Activated naive CD8-positive, alpha-beta T cell treated with anti-CD3 and anti-CD28 coated beads for 36 hours (primary cell): ENCODE measurements at regions not wholly inside any gene's neighbourhood (a gene's known extent, or its start where the extent isn't known, plus 50 kb on each side); places are given as distances from the start of the nearest gene placed in this dataset.

Source experiments
- DNase-seq: peaks from one replicate; pipeline ENCODE4 v3.0.0; 2021
- H3K27ac Mint-ChIP-seq: one replicate; pipeline ENCODE4 v1.8.0; 2022; ENCODE audit warnings: mild to moderate bottlenecking, moderate library complexity, mixed read lengths
- H3K27me3 Mint-ChIP-seq: one replicate; pipeline ENCODE4 v1.8.0; 2022; ENCODE audit warnings: mild to moderate bottlenecking, mixed read lengths
- H3K36me3 Mint-ChIP-seq: one replicate; pipeline ENCODE4 v1.8.0; 2021; ENCODE audit warnings: mild to moderate bottlenecking, mixed read lengths
- H3K4me1 Mint-ChIP-seq: one replicate; pipeline ENCODE4 v1.8.0; 2021; ENCODE audit warnings: mixed read lengths
- H3K4me3 Mint-ChIP-seq: one replicate; pipeline ENCODE4 v1.8.0; 2022; ENCODE audit warnings: mild to moderate bottlenecking, moderate library complexity, mixed read lengths
- H3K9me3 Mint-ChIP-seq: one replicate; pipeline ENCODE4 v1.8.0; 2022; ENCODE audit warnings: mixed read lengths

DNA sequence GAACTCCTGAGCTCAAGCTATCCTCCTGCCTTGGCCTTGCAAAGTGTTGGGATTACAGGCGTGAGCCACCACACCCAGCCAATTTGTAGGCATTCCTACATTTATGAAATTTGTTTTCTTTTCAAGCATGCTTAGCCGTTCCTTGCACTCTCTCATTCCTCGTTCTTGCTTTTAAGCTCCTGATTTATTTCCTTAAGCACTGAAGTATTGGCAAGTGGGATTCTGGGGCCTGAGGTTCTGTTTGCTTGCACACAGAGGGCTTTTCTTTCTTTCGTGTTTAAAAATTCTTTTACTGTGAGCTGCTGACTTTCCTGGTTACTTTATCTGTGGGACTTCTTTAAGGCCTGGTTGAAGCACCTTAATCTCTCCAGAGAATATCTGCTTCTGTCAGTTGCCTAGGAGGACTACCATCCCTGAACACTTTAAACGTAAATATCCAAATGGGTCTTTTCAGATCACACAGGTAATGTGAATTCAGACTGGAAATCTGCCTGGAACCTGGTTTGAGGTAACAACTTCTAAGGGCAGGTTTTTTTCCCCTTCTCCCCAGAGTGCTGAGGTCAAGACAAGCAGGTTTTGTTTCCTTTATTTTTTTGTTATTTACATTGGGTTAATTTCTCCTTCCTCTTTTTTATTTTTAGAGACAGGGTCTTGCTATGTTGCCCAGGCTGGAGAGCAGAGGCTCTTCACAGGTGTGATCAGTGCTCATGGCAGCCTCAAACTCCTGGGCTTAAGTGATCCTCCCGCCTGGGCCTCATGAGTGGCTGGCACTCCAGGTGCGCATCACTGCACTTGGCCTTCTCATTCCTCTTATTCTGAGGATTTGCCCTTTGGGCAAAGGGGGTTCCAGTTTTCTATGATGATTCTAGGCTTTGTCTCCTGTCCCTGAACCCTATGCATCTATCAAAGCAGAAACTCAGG, 102.9 kb downstream of the PFKFB3 start:
- H3K4me1 Mint-ChIP-seq: peaks cover 9% of the 10 kb centered on the region
- no peaks in the 10 kb centered on the region for H3K9me3 Mint-ChIP-seq
- H3K4me3 Mint-ChIP-seq: no peak overlapping the region
- peaks cover 11% of the 10 kb centered on the region for H3K36me3 Mint-ChIP-seq
- no peak for DNase-seq
- H3K27ac Mint-ChIP-seq: no peak overlapping the region
- no peaks in the 10 kb centered on the region for H3K27me3 Mint-ChIP-seq

DNA sequence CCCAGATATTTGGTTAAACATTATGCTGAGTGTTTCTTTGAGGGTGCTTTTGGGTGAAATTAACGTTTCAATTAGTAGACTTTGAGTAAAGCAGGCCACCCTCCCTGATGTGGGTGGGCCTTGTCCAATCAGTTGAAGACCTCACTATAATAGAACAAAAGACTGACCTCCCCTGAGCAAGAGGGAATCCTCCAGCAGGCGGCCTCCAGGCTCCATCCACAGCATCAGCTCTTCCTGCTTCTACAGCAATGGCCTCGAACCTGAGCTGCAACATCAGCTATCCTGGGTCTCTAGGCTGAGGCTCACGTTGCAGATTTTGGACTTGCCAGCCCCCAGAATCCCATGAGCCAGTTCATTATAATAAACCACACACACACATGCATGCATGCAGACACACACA, 104.2 kb downstream of the PFKFB3 start:
- H3K9me3 Mint-ChIP-seq: no peaks in the 10 kb centered on the region
- DNase-seq: no peak
- peaks cover 7% of the 10 kb centered on the region for H3K36me3 Mint-ChIP-seq
- H3K27ac Mint-ChIP-seq: no peak overlapping the region
- H3K27me3 Mint-ChIP-seq: no peaks in the 10 kb centered on the region
- H3K4me3 Mint-ChIP-seq: no peak overlapping the region
- H3K4me1 Mint-ChIP-seq: peaks cover 7% of the 10 kb centered on the region

DNA sequence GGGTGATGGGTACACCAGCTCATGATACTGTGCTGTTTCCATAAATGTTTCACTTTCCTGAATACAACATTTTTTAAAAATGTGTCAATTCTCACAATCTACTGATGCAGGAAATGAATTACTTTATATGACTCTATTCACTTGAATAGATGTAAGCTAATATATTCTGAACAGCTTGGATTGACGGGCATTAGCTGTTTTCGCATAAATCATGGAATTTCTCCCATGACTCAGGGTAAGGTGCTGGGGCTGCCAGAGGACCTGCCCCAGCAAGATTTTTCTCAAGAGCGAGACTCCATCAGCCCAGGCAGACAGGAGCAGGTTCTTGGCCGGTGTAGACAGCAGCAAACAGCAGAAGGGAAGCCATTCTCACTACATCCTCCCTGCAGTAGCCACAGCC, 107.1 kb downstream of the PFKFB3 start:
- Mint-ChIP-seq H3K4me1 (peaks cover 7% of the 10 kb centered on the region), H3K36me3 (peaks cover 3% of the 10 kb centered on the region), H3K9me3 (no peaks in the 10 kb centered on the region), H3K27me3 (no peaks in the 10 kb centered on the region), H3K4me3 (no peak overlapping the region), H3K27ac (no peak overlapping the region)
- DNase-seq: no peak

DNA sequence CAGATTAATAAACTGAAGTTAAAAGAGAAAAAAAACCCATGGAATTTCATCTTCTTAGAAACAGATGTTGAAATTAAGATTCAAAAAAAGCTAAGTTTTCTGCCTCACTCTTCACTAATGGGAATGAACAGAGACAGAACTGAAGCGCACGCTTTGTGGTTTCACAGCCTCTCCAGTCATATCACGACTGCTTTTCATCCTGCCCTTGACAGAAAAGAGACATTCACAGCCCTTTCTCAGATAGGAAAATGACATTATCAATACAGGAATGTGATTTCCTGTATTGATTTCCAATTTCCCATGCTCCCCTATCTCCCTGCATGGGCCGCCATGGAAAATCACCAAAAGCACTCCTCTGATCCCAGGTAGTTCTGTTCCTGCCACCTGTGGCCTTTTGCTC, 108.2 kb downstream of the PFKFB3 start:
- DNase-seq: peak; percentile 20
- Mint-ChIP-seq H3K36me3 (peaks cover 3% of the 10 kb centered on the region), H3K27me3 (no peaks in the 10 kb centered on the region), H3K27ac (no peak overlapping the region), H3K4me1 (peaks cover 7% of the 10 kb centered on the region), H3K9me3 (no peaks in the 10 kb centered on the region), H3K4me3 (no peak overlapping the region)

DNA sequence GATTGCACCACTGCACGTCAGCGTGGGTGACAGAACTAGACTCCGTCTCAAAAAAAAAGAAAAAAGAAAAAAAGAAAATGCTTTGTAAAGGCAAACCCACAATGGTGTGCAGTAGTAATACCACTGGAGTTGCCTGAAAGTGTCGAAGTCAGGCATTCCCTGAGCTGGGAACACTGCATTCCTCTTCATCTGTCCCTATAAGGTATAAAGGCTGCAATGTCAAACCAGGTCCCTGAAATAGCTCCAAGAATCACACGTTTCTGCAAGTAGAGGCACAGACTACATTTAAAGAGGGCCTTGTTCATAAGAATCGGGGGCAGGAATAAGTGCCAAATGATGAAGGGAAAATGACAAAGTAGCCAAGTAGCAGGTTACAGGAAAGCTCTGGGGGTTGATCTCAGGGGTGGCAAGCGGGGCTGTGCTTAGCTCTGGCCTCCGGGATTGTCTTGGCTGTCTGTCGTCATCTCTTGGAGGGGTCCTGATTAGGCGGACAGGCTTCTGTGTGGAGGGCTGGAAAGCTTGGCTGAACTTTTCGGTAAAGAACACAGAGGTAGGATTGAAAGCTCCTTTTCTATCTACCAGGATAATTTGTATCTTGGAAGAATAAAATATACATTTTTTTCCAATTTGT, 109.1 kb downstream of the PFKFB3 start:
- Mint-ChIP-seq H3K9me3 (no peaks in the 10 kb centered on the region), H3K4me1 (peaks cover 7% of the 10 kb centered on the region), H3K27ac (no peak overlapping the region), H3K27me3 (no peaks in the 10 kb centered on the region), H3K4me3 (no peak overlapping the region), H3K36me3 (peaks cover 5% of the 10 kb centered on the region)
- DNase-seq: no peak

DNA sequence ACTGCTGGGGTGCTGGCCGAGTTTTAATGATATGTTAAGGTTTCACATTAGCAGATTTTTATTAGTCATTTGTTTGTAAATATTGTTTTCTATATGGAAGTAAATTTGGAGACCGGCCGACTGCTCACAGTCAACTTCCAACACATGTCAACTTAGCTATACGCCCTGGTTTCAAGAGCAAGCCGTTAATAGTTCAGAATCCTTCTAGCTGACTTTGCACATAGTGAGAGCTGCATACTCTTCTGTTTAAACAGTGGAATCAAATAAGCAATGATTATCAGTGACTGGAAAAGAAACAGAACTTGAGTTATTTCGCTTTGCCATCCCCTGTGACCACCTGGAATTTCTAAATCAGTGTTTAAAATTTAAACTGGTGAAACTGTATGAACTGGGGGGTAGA, 109.9 kb downstream of the PFKFB3 start:
- Mint-ChIP-seq H3K4me3 (no peak overlapping the region), H3K9me3 (no peaks in the 10 kb centered on the region), H3K4me1 (peaks cover 7% of the 10 kb centered on the region), H3K27me3 (no peaks in the 10 kb centered on the region), H3K36me3 (peaks cover 5% of the 10 kb centered on the region), H3K27ac (no peak overlapping the region)
- no peak for DNase-seq

DNA sequence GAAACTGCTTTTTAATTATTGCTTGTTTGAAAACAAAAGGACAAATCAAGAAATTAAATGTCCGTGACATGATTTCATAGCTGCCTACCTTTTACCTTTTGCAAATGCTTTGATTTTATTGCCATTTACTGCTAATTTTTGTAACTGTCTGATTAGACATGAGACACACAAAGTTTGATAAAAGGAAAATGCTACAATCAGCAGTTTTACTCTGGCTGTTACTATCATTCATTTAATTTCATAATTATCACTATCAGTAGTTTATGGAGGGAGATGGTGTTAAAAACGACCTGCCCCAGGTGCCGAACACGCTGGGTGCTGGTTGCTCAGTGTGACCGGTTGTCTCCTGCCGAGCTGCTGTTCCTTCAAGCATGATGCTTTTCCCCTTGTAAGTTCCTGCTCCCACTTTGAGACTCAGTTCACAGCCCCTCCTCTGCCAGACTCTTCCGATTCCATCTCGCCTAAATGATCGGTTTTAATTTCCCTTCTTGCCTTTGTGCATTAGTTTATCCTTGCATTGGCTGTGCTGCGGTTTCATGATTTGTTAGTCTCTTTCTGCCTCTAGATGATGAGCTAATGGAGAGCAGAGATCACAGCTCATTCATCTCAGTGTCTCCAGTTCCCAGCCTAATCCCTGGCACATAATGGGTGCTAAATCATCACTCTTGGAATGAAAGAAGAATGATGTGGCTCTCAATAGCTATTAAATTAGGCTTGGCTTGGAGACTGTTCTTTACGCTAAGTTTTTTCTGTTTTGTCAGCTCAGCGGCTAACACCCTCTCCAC, 110.6 kb downstream of the PFKFB3 start:
- Mint-ChIP-seq H3K27ac (no peak overlapping the region), H3K36me3 (peaks cover 4% of the 10 kb centered on the region), H3K4me1 (peaks cover 7% of the 10 kb centered on the region), H3K4me3 (no peak overlapping the region), H3K9me3 (no peaks in the 10 kb centered on the region), H3K27me3 (no peaks in the 10 kb centered on the region)
- DNase-seq: no peak

DNA sequence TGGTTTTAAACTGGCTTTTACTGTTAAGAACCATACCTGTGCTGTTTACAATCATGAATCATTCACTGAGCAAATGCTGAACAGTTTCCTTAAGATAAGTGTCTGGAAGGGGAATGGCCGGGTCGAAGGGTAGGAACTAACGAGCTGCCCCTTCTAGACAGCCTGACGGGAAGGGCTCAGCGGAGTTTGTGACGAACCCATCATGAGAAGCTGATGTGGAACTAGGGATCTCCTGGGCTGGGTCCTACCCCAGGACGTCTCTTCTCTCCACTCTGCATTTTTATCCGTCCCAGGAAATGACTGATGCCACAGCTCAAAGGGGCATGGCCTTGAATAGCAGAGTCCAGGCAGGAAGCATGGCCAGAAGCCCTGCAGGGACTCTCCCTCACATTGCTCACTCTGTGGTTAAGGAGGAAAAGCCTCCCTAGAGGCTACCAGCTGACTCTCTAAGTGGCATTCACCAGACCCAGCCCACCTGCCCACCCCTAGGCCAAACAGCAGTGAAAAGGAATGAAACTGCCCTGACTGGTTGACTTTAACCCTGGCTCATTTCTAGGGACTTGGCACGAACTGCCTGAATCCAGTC, 112.0 kb downstream of the PFKFB3 start:
- Mint-ChIP-seq H3K27ac (no peak overlapping the region), H3K27me3 (no peaks in the 10 kb centered on the region), H3K4me1 (peaks cover 7% of the 10 kb centered on the region), H3K9me3 (no peaks in the 10 kb centered on the region), H3K36me3 (peaks cover 7% of the 10 kb centered on the region), H3K4me3 (no peak overlapping the region)
- DNase-seq: no peak

DNA sequence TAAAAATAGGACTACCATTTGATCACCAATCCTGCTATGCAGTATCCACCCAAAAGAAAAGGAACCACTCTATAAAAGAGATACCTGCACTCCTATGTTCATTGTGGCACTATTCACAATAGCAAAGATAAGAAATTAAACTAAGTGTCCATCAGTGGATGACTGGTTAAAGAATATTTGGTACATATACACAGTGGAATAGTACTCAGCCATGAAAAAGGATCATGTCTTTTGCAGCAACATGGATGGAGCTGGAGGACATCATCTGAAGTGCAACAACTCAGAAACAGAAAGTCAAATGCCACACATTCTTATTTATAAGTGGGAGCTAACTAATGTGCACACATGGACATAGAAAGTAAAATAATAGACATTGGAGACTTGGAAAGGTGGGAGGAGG, 116.4 kb downstream of the PFKFB3 start:
- Mint-ChIP-seq H3K27me3 (no peaks in the 10 kb centered on the region), H3K36me3 (peaks cover 7% of the 10 kb centered on the region), H3K27ac (no peak overlapping the region), H3K9me3 (no peaks in the 10 kb centered on the region), H3K4me3 (no peak overlapping the region), H3K4me1 (no peaks in the 10 kb centered on the region)
- no peak for DNase-seq

DNA sequence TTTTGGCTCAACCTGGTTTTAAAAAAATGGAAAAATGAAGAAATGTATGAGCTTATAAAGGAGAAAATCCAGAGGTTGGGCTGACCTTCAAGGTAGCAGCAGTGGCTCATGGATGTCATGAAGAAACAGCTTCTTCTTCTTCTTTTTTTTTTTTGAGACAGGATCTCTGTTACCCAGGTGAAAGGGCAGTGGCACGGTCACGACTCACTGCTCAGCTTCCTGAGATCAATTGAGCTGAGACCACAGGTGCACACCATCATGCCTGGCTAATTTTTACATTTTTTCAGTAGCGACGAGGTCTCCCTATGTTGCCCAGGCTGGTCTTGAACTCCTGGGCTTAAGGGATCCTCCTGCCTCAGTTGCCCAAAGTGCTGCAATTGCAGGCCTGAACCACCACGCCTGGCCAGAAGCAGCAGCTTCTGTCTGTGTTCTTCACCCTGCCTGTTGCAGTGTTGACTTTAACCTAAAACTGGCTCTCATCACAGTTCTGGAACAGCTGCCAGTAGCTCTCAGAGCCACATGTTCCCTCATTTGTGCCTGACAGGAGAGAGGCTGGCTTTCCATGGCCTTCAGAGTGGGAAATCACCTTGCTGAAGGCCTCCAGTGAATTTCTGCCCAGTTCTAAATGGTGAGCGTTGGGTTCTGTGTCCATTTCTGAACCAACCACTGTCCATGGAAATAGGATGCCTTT, 117.7 kb downstream of the PFKFB3 start:
- Mint-ChIP-seq H3K9me3 (no peaks in the 10 kb centered on the region), H3K4me1 (no peaks in the 10 kb centered on the region), H3K27me3 (no peaks in the 10 kb centered on the region), H3K36me3 (peaks cover 7% of the 10 kb centered on the region), H3K27ac (no peak overlapping the region), H3K4me3 (no peak overlapping the region)
- no peak for DNase-seq

DNA sequence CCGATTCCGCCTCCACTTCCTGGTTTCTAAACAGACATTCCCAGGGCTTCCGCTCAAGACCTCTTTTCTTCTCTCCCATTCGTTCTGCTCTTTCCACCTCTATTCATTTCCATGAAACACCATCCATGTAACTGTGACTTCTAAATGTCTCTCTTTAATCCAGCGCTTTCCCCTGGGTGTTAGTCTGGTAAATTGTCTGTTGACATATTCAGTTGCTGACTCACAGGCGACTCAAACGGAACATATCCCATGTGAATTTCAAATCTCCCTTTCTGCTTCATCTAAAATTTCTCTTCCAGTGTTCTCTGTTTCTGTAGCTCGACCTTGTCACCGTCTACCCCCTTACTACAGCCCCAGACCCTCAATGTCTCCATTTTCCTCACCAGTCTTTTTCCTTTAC, 119.1 kb downstream of the PFKFB3 start:
- no peak for DNase-seq
- Mint-ChIP-seq H3K4me1 (no peaks in the 10 kb centered on the region), H3K27ac (no peak overlapping the region), H3K36me3 (peaks cover 6% of the 10 kb centered on the region), H3K27me3 (no peaks in the 10 kb centered on the region), H3K4me3 (no peak overlapping the region), H3K9me3 (no peaks in the 10 kb centered on the region)

DNA sequence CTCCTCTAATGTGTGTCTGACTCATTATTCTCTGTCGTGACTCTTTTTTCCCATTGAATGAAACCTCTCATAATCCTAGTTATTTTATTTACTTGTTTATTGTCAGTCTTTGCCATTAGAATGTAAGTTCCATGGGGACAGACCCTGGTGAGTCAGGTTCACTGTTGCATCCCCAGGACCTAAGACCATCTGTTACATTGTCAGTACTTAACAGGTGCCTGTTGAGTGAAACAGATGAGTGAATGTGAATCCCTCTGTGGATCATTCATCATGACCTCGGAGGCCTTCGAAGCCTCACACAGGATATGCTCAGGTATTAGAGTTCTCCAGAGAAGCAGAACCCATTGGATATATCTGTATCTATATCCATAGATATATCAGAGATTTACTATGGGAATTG, 120.1 kb downstream of the PFKFB3 start:
- H3K9me3 Mint-ChIP-seq: no peaks in the 10 kb centered on the region
- DNase-seq: no peak
- no peaks in the 10 kb centered on the region for H3K27me3 Mint-ChIP-seq
- H3K36me3 Mint-ChIP-seq: peaks cover 4% of the 10 kb centered on the region
- no peak overlapping the region for H3K4me3 Mint-ChIP-seq
- no peak overlapping the region for H3K27ac Mint-ChIP-seq
- no peaks in the 10 kb centered on the region for H3K4me1 Mint-ChIP-seq

DNA sequence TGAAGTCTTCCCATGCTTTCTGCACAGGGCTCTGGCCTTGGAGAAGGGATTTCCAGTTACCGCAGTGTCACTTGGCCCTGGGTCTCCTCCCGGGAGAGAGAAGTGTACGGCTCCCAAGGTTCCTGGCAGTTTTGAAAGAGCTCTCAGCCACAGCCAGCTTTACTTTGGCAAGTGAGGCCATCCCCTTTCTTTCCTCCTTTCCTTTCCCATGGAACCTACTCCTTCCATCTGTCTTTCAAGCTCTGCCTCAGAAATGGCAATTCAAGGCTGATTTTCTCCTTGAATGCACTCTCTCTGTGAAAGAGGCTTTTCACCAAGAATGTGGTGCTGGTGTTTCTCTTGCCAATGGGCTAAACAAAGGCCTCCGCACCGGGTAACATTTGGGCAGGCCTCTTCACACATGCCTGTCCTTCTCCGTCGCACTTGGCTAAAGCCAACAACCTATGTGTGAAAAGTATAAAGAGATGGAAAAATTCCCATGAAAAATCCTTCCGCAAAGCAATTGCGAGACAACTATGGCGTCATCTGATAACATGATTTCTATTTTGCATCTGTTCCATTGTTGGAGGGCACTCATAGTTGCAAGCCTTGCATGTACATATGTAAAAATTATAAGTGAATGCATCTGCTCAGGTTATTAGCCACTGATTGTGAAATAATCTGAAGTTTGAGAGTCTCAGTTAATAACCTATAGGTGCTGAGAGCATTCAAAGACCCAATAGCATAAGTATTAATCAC, 125.4 kb downstream of the PFKFB3 start:
- no peaks in the 10 kb centered on the region for H3K9me3 Mint-ChIP-seq
- H3K4me1 Mint-ChIP-seq: peaks cover 4% of the 10 kb centered on the region
- DNase-seq: no peak
- H3K27me3 Mint-ChIP-seq: no peaks in the 10 kb centered on the region
- no peak overlapping the region for H3K27ac Mint-ChIP-seq
- no peak overlapping the region for H3K4me3 Mint-ChIP-seq
- peaks cover 6% of the 10 kb centered on the region for H3K36me3 Mint-ChIP-seq
